ENCODE measurements at regions not wholly inside any gene's neighbourhood (a gene's known extent, or its start where the extent isn't known, plus 50 kb on each side); places are given as distances from the start of the nearest gene placed in this dataset.

- no peak for DNase-seq
These were observed 64.3 kb upstream of the RET start for GRCh38 chr10:43012578-43012977.

DNA sequence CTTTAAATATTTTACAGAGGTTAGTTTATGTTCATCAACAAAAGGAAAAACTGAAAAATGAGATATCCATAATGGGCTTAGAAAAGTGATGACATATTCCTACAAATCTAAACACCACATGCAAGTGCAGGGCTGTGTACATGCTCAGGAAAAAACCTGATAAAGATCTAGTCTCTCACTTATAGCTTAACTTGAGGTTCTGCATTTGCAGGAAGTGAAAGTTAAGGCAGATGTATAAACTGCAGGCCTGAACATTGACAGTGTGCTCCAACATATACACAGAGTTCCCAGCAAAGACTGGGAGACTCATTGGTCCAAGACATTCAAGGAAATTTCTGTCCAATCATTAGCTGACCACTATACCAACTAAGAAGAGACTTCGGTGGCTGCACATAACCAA lies 63.8 kb upstream of the RET start:
- no peak for DNase-seq

DNA sequence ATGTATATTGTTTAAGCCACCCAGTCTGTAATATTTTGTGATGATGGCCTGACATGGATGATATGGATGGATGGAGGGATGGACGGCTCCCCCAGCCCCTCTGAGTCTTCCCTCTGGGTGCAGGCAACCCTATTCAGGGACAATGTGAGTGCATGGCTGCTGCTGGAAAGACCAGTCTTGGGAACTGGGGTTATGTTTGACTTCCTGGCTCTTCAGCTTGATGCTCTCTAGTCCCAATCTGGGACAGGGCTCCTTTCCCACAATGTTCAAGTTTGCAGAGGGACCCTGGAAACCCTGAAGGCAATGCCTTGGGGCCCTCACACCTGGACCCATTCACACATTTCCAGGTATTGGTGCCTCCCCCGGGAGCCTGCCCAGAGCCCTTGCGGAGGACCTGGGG lies 52.3 kb upstream of the RET start:
- DNase-seq = no peak

DNA sequence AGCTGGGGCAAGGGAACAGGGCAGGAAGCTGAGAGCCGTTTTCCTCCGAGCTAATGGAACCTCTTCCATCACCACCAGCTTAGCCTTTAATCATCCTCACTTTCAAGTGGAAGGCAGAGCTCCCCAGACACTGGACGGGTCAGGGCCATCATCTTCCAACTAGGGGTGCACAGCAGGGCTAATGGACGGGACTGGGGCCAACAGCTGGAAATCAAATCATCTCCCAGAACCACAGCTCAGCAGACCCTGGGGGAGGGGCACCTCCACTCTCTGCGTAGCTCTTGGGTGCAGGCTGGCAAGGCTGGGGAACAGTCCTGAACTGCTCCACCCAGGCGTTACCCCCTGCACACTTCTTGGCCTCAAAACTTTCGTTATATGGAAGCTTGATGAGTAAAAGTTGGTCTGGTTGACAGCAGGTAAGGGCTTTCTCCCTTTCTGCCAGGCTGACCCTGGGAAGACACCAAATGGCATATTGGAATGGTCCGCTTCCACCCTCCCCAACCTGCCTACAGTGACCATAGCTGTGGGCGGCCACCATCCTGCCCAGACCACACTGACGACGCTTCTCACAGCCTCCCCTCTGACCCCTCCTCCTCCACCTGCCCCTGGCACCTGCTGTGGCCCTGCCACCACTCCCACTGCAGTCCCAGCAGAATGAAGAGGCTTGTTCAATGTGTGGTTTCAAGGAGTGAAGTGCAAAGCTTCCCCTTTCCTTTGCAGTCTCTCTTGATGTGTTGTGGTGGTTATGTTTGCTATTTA lies 51.7 kb upstream of the RET start:
- no peak for DNase-seq

DNA sequence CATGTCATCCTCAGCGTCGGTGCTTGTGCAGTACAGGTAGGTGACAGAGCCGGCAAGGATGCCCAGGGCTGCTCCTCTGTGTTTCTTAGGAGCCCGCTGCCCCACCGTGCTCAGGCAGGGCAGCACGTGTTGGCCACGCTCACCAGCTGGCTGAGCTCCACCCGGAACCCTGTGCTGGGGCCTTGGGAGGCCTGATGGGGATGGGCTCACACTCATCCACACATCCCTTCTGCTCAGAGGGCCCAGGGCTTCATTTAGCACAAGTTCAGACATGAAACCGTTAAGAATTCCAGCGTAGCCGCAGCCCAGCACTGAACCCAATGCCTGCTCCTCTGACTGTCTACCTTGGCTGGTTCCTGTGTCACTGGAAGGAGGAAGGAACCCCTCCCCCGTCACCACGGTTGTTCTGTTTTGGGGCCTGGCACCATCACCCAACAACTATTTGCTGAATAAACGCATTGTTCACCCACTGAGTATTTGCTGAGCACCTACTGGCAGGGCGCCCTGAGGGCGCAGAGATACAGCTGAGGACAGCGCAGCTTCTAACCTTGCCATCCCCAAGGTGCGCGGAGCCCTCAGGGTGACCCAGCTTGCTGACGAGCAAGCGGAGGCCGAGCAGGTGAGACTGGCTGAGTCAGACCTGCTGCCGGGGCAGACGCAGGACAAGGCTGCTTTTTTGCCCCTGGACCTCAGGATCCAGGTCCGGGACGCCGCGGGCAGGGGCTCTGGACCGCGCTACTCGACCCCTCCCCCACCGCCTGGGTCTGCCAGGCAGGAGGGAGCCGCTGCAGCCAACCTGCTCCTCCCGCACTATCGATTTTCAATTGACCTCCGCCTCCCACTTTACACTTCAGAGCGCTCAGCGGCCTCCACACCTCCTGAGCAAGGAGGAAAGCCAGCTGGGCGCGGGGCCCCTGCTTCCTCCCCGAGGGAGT lies 50.6 kb upstream of the RET start:
- no peak for DNase-seq
